ENCODE measurements at regions not wholly inside any gene's neighbourhood (a gene's known extent, or its start where the extent isn't known, plus 50 kb on each side); places are given as distances from the start of the nearest gene placed in this dataset.
"Not testable (repeated sequence)": the region's sequence is repeated elsewhere in the genome, so short reads cannot be mapped to it uniquely, and the experiment has no call there.

- Histone ChIP-seq H3K4me3 (ENCODE audit: low read depth in 2 of 2, low read length in 2 of 2) (no peak overlapping the region), H3K27ac (ENCODE audit: low read length) (no peak overlapping the region), H3K27me3 (ENCODE audit: control insufficient read depth, insufficient read depth, low read length) (no peaks in the 10 kb centered on the region), H3K36me3 (ENCODE audit: control insufficient read depth, insufficient read depth, low read length) (no peaks in the 10 kb centered on the region), H3K4me1 (ENCODE audit: control insufficient read depth, insufficient read depth, low read length) (no peaks in the 10 kb centered on the region), H3K9me3 (ENCODE audit: control insufficient read depth, insufficient read depth, low read depth, low read length) (no peaks in the 10 kb centered on the region)
- ChIA-PET POLR2A (no interaction called here), CTCF (no interaction called here)
- ATAC-seq (no peak), DNase-seq (ENCODE audit: low read depth, low spot score) (no peak)
- BruUV-seq (replicated peaks): no TSS peak
- TF ChIP-seq POLR2AphosphoS5 (IDR thresholded peaks at IDR 0.05; ENCODE audit: low read depth, low read length) (no peak), TCF7L2 (IDR thresholded peaks at IDR 0.05; ENCODE audit: low read depth, low read length) (no peak)
- TF ChIP-seq, protein P1, sequence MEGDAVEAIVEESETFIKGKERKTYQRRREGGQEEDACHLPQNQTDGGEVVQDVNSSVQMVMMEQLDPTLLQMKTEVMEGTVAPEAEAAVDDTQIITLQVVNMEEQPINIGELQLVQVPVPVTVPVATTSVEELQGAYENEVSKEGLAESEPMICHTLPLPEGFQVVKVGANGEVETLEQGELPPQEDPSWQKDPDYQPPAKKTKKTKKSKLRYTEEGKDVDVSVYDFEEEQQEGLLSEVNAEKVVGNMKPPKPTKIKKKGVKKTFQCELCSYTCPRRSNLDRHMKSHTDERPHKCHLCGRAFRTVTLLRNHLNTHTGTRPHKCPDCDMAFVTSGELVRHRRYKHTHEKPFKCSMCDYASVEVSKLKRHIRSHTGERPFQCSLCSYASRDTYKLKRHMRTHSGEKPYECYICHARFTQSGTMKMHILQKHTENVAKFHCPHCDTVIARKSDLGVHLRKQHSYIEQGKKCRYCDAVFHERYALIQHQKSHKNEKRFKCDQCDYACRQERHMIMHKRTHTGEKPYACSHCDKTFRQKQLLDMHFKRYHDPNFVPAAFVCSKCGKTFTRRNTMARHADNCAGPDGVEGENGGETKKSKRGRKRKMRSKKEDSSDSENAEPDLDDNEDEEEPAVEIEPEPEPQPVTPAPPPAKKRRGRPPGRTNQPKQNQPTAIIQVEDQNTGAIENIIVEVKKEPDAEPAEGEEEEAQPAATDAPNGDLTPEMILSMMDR (IDR thresholded peaks at IDR 0.05): no peak
- in situ Hi-C loops (cut with HindIII; ENCODE audit: low pct_unique_long_range_greater_than_20kb, low sequenced_read_pairs): no loop called here
- intact Hi-C loops (cut with micrococcal nuclease; ENCODE audit: unreplicated experiment): no loop called here
Measured at GRCh38 chr13:75175575-75175974, 306.4 kb downstream of the TBC1D4 start.

GRCh38 chr13:75175097-75175496 is 306.9 kb downstream of the TBC1D4 start:
- POLR2A ChIA-PET; H3K27me3 ChIP-seq (ENCODE audit: control insufficient read depth, insufficient read depth, low read length); H3K4me3 ChIP-seq (ENCODE audit: low read depth in 2 of 2, low read length in 2 of 2); BruUV-seq (replicated peaks); in situ Hi-C loops (cut with HindIII; ENCODE audit: low pct_unique_long_range_greater_than_20kb, low sequenced_read_pairs); H3K36me3 ChIP-seq (ENCODE audit: control insufficient read depth, insufficient read depth, low read length); intact Hi-C loops (cut with micrococcal nuclease; ENCODE audit: unreplicated experiment); DNase-seq (ENCODE audit: low read depth, low spot score); H3K4me1 ChIP-seq (ENCODE audit: control insufficient read depth, insufficient read depth, low read length); ATAC-seq; H3K27ac ChIP-seq (ENCODE audit: low read length); CTCF ChIA-PET; H3K9me3 ChIP-seq (ENCODE audit: control insufficient read depth, insufficient read depth, low read depth, low read length): not testable (repeated sequence)

- Histone ChIP-seq H3K4me1 (ENCODE audit: control insufficient read depth, insufficient read depth, low read length) (no peaks in the 10 kb centered on the region), H3K27me3 (ENCODE audit: control insufficient read depth, insufficient read depth, low read length) (no peaks in the 10 kb centered on the region), H3K27ac (ENCODE audit: low read length) (no peak overlapping the region), H3K4me3 (ENCODE audit: low read depth in 2 of 2, low read length in 2 of 2) (no peak overlapping the region), H3K36me3 (ENCODE audit: control insufficient read depth, insufficient read depth, low read length) (no peaks in the 10 kb centered on the region), H3K9me3 (ENCODE audit: control insufficient read depth, insufficient read depth, low read depth, low read length) (no peaks in the 10 kb centered on the region)
- no peak for TF ChIP-seq POLR2AphosphoS5 (IDR thresholded peaks at IDR 0.05; ENCODE audit: low read depth, low read length)
- TF ChIP-seq TCF7L2 (IDR thresholded peaks at IDR 0.05; ENCODE audit: low read depth, low read length): no peak
- CTCF ChIA-PET: no interaction called here
- no TSS peak for BruUV-seq (replicated peaks)
- POLR2A ChIA-PET: no interaction called here
- in situ Hi-C loops (cut with HindIII; ENCODE audit: low pct_unique_long_range_greater_than_20kb, low sequenced_read_pairs): no loop called here
- intact Hi-C loops (cut with micrococcal nuclease; ENCODE audit: unreplicated experiment): no loop called here
- ATAC-seq (no peak), DNase-seq (ENCODE audit: low read depth, low spot score) (no peak)
Measured at GRCh38 chr13:75174481-75174880, 307.5 kb downstream of the TBC1D4 start.

DNA sequence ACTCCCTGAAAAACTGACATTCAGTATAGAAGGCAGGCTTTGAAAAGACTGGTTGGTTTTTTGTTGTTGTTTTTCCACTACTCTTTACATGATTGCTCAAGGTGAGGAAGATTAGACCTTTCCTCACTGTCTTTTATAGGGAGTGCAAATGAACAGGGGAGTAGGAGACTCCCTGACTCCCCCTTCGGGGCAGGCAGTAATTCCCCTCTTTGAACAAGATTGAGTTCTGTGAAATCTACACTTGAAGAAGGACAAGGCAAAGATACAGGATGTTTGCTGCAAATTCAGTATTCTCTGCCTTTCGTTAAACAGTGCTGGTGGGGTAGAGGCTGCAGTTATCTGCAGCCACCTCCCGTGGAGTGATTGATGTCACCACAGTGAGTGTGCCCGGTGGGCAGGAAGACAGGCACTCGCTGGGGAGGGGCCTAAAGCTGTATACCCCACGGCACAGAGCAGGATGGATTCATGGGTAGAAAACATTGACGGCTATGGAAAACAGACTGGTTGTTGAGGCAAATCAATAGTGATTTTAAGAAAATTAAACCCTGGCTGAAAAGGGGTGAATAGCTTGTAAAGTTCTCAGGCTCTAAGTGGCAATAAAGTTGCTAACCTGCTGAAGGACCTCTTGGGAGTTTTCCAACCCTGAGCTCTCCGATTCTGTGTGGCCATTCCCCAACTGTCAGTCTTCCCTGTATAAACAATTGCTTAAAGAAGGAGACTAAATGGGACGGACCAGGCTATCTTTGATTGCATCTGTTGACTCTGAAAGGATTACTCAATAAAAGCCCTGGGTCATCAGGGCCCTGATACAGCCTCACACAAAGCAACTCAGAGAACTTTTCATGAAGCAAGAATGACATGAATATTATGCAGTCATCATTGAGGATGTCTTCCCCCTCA is 308.3 kb downstream of the TBC1D4 start:
- Histone ChIP-seq H3K27me3 (ENCODE audit: control insufficient read depth, insufficient read depth, low read length) (no peaks in the 10 kb centered on the region), H3K27ac (ENCODE audit: low read length) (no peak overlapping the region), H3K4me1 (ENCODE audit: control insufficient read depth, insufficient read depth, low read length) (no peaks in the 10 kb centered on the region), H3K9me3 (ENCODE audit: control insufficient read depth, insufficient read depth, low read depth, low read length) (no peaks in the 10 kb centered on the region), H3K36me3 (ENCODE audit: control insufficient read depth, insufficient read depth, low read length) (no peaks in the 10 kb centered on the region), H3K4me3 (ENCODE audit: low read depth in 2 of 2, low read length in 2 of 2) (no peak overlapping the region)
- ATAC-seq: no peak
- no TSS peak for BruUV-seq (replicated peaks)
- no peak for DNase-seq (ENCODE audit: low read depth, low spot score)
- TF ChIP-seq SIN3A (IDR thresholded peaks at IDR 0.05; ENCODE audit: borderline replicate concordance, insufficient read depth, low read depth, low read length) (no peak), TCF7L2 (IDR thresholded peaks at IDR 0.05; ENCODE audit: low read depth, low read length) (no peak), POLR2AphosphoS5 (IDR thresholded peaks at IDR 0.05; ENCODE audit: low read depth, low read length) (no peak)
- TF ChIP-seq, protein P1 (IDR thresholded peaks at IDR 0.05): no peak
- TF ChIP-seq, protein P2, sequence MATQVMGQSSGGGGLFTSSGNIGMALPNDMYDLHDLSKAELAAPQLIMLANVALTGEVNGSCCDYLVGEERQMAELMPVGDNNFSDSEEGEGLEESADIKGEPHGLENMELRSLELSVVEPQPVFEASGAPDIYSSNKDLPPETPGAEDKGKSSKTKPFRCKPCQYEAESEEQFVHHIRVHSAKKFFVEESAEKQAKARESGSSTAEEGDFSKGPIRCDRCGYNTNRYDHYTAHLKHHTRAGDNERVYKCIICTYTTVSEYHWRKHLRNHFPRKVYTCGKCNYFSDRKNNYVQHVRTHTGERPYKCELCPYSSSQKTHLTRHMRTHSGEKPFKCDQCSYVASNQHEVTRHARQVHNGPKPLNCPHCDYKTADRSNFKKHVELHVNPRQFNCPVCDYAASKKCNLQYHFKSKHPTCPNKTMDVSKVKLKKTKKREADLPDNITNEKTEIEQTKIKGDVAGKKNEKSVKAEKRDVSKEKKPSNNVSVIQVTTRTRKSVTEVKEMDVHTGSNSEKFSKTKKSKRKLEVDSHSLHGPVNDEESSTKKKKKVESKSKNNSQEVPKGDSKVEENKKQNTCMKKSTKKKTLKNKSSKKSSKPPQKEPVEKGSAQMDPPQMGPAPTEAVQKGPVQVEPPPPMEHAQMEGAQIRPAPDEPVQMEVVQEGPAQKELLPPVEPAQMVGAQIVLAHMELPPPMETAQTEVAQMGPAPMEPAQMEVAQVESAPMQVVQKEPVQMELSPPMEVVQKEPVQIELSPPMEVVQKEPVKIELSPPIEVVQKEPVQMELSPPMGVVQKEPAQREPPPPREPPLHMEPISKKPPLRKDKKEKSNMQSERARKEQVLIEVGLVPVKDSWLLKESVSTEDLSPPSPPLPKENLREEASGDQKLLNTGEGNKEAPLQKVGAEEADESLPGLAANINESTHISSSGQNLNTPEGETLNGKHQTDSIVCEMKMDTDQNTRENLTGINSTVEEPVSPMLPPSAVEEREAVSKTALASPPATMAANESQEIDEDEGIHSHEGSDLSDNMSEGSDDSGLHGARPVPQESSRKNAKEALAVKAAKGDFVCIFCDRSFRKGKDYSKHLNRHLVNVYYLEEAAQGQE (IDR thresholded peaks at IDR 0.05; ENCODE audit: insufficient read depth in 1 of 2, low read depth in 2 of 2, low read length in 1 of 2): no peak
- ChIA-PET POLR2A (no interaction called here), CTCF (no interaction called here)
- intact Hi-C loops (cut with micrococcal nuclease; ENCODE audit: unreplicated experiment) (no loop called here), in situ Hi-C loops (cut with HindIII; ENCODE audit: low pct_unique_long_range_greater_than_20kb, low sequenced_read_pairs) (no loop called here)

Measured in Panc1 (cell line).